HCT116 (cell line): ENCODE measurements at regions not wholly inside any gene's neighbourhood (a gene's known extent, or its start where the extent isn't known, plus 50 kb on each side); places are given as distances from the start of the nearest gene placed in this dataset.

Experiments
- ATAC-seq: fragments of 200-7000 bp; cut with Tn5 transposase; 2 replicates; pipeline ENCODE4 v1.9.1; 2020; ENCODE audit warnings: mild to moderate bottlenecking, moderate library complexity
- BruUV-seq: library from RNA; stranded (reverse); fragments of 400-500 nt; replicated peaks from 2 replicates; lab custom pipeline; 2021; lab: Mats Ljungman, UMichigan
- CTCF ChIA-PET: fragments of 300-600 bp; sonication (Branson Sonifier 250); formaldehyde crosslinking; loops from one replicate; lab custom pipeline; 2021; ENCODE audit warnings: antibody characterized with exemption; lab: Charles Lee
- POLR2A ChIA-PET: fragments of 300-600, 350-600 bp; sonication (Branson Sonifier 250); formaldehyde crosslinking; loops from one replicate; lab custom pipeline; 2021; ENCODE audit warnings: antibody characterized with exemption; lab: Charles Lee
- RAD21 ChIA-PET, 2 experiments: fragments of 300-600 bp; sonication (Branson Sonifier 250); formaldehyde crosslinking; loops; one replicate each; lab custom pipeline; 2023; ENCODE audit warnings: low total read pairs in 2 of 2; ENCODE audit not compliant: uncharacterized antibody in 2 of 2, unreplicated experiment in 2 of 2, low non-redundant PET in 1 of 2; lab: Charles Lee
- DNase-seq: peaks from one replicate; pipeline ENCODE4 v3.0.0-alpha.2; 2010; ENCODE audit warnings: low read depth, low spot score
- H2AFZ ChIP-seq: fragments of 200-600 bp; shearing (Covaris generic), sonication (generic); 2 replicates; pipeline ENCODE4 v1.6.1; 2017; ENCODE audit warnings: low read depth, mixed run types, mixed read lengths, antibody characterized with exemption, low read length; ENCODE audit not compliant: poor library complexity, severe bottlenecking
- H3K27ac ChIP-seq: 2 replicates; pipeline ENCODE4 v1.5.1; 2012; ENCODE audit warnings: low read depth, low read length
- H3K27me3 ChIP-seq: fragments of 200-600 bp; sonication (generic); 2 replicates; pipeline ENCODE4 v1.6.1; 2016; ENCODE audit warnings: mixed run types, low read length, mixed read lengths; ENCODE audit not compliant: insufficient read depth
- H3K36me3 ChIP-seq, 2 experiments: fragments of 200-500 bp in 1 of 2; fragments of 200-600 bp in 1 of 2; sonication (Bioruptor generic) in 1 of 2; sonication (generic) in 1 of 2; 2 replicates each; pipeline versions ENCODE4 v1.5.1 to v1.6.1; 2014 to 2016; ENCODE audit warnings: low read length in 2 of 2, inconsistent platforms in 1 of 2, mixed read lengths in 1 of 2, mixed run types in 1 of 2; ENCODE audit not compliant: insufficient read depth in 2 of 2, control insufficient read depth in 1 of 2
- H3K4me1 ChIP-seq, 2 experiments: fragments of 200-600 bp in 1 of 2; sonication (generic) in 1 of 2; 2 replicates each; pipeline versions ENCODE4 v1.5.1 to v1.6.1; 2012 to 2017; ENCODE audit warnings: low read length in 2 of 2, inconsistent platforms in 1 of 2, mild to moderate bottlenecking in 1 of 2, mixed read lengths in 1 of 2, mixed run types in 1 of 2, moderate library complexity in 1 of 2; ENCODE audit not compliant: insufficient read depth in 2 of 2, control insufficient read depth in 1 of 2
- H3K4me2 ChIP-seq: fragments of 200-600 bp; sonication (generic); 2 replicates; pipeline ENCODE4 v1.6.1; 2017; ENCODE audit warnings: mixed run types, low read length, mixed read lengths
- H3K4me3 ChIP-seq, 2 experiments: fragments of 200-600 bp in 1 of 2; sonication (generic) in 1 of 2; replicated peaks in 1 of 2; 2 replicates each; pipeline ENCODE4 v1.5.1; 2011 to 2016; ENCODE audit warnings: low read length in 2 of 2, control low read depth in 1 of 2, low read depth in 1 of 2, mild to moderate bottlenecking in 1 of 2, mixed read lengths in 1 of 2, mixed run types in 1 of 2
- H3K79me2 ChIP-seq: fragments of 200-600 bp; sonication (generic); 2 replicates; pipeline ENCODE4 v1.6.1; 2017; ENCODE audit warnings: mild to moderate bottlenecking, mixed run types, low read length, moderate library complexity, mixed read lengths; ENCODE audit not compliant: insufficient read depth
- H3K9ac ChIP-seq: fragments of 200-600 bp; sonication (generic); 2 replicates; pipeline ENCODE4 v1.6.1; 2016; ENCODE audit warnings: low read length, mixed read lengths
- H3K9me2 ChIP-seq: fragments of 200-600 bp; sonication (generic), shearing (Covaris generic); 2 replicates; pipeline ENCODE4 v1.6.1; 2017; ENCODE audit warnings: mixed run types, mild to moderate bottlenecking, moderate library complexity; ENCODE audit not compliant: insufficient read depth
- H3K9me3 ChIP-seq, 2 experiments: fragments of 200-500 bp in 1 of 2; fragments of 200-600 bp in 1 of 2; sonication (Bioruptor generic) in 1 of 2; sonication (generic) in 1 of 2; 2 replicates each; pipeline ENCODE4 v1.6.1; 2014 to 2017; ENCODE audit warnings: low read length in 2 of 2, mixed read lengths in 2 of 2, inconsistent platforms in 1 of 2, low read depth in 1 of 2, mild to moderate bottlenecking in 1 of 2, mixed run types in 1 of 2, moderate library complexity in 1 of 2; ENCODE audit not compliant: control insufficient read depth in 1 of 2, insufficient read depth in 1 of 2
- H4K20me1 ChIP-seq: fragments of 200-600 bp; sonication (generic), shearing (Covaris generic); 2 replicates; pipeline ENCODE4 v1.6.1; 2017; ENCODE audit warnings: mixed run types, mild to moderate bottlenecking, moderate library complexity; ENCODE audit not compliant: insufficient read depth
- ATF3 ChIP-seq: IDR thresholded peaks from 2 replicates; pipeline ENCODE4 v1.6.1; 2012
- CBX3 ChIP-seq: IDR thresholded peaks from 2 replicates; pipeline ENCODE4 v1.6.1; 2012; ENCODE audit warnings: low read depth
- CEBPB ChIP-seq: IDR thresholded peaks from 2 replicates; pipeline ENCODE4 v1.6.1; 2012; ENCODE audit warnings: low read depth
- ELF1 ChIP-seq: IDR thresholded peaks from 2 replicates; pipeline ENCODE4 v1.6.1; 2012; ENCODE audit warnings: low read depth, borderline replicate concordance
- EZH2 ChIP-seq: fragments of 200-600 bp; sonication (generic); IDR thresholded peaks from 2 replicates; pipeline ENCODE4 v1.6.1; 2017; ENCODE audit warnings: antibody characterized with exemption, mixed run types
- EZH2phosphoT487 ChIP-seq: fragments of 200-600 bp; IDR thresholded peaks from 2 replicates; pipeline ENCODE4 v1.6.1; 2018; ENCODE audit warnings: antibody characterized with exemption, borderline replicate concordance
- FOSL1 ChIP-seq: IDR thresholded peaks from 2 replicates; pipeline ENCODE4 v1.6.1; 2012; ENCODE audit warnings: low read depth
- JUND ChIP-seq: IDR thresholded peaks from 2 replicates; pipeline ENCODE4 v1.6.1; 2012
- POLR2A ChIP-seq: IDR thresholded peaks from 2 replicates; pipeline ENCODE4 v1.7.0; 2011; ENCODE audit warnings: borderline replicate concordance; ENCODE audit not compliant: insufficient read depth, insufficient read length; ENCODE audit errors: extremely low read depth
- RAD21 ChIP-seq: IDR thresholded peaks from 2 replicates; pipeline ENCODE4 v1.6.1; 2012; ENCODE audit warnings: low read depth, mild to moderate bottlenecking
- SP1 ChIP-seq: IDR thresholded peaks from 2 replicates; pipeline ENCODE4 v1.6.1; 2012; ENCODE audit warnings: low read depth
- TCF7L2 ChIP-seq: IDR thresholded peaks from 2 replicates; pipeline ENCODE4 v1.7.0; 2011; ENCODE audit warnings: borderline replicate concordance, inconsistent platforms; ENCODE audit not compliant: insufficient read depth, insufficient read length; ENCODE audit errors: extremely low read depth
- YY1 ChIP-seq: IDR thresholded peaks from 2 replicates; pipeline ENCODE4 v1.6.1; 2011; ENCODE audit warnings: low read length, low read depth, moderate library complexity, mild to moderate bottlenecking; ENCODE audit not compliant: insufficient replicate concordance; ENCODE audit errors: extremely low read depth
- ZFX ChIP-seq: fragments of 450-650 bp; IDR thresholded peaks from 2 replicates; pipeline ENCODE4 v1.6.1; 2017
- ZNF274 ChIP-seq: fragments of 200-500 bp; sonication (Bioruptor generic); IDR thresholded peaks from 2 replicates; pipeline ENCODE4 v1.6.1; 2014; ENCODE audit warnings: mild to moderate bottlenecking, low read depth, low read length, inconsistent platforms
- intact Hi-C: fragments of 100-400 bp; cut with micrococcal nuclease; formaldehyde crosslinking; loops from 2 replicates; pipeline ENCODE4 v1.10.0; 2022
- TF ChIP-seq, protein P1 (sequence below): IDR thresholded peaks from 2 replicates; pipeline ENCODE4 v1.6.1; 2012; ENCODE audit warnings: low read depth
- TF ChIP-seq, protein P2 (sequence below), 3 experiments: fragments of 200-600 bp in 1 of 3; sonication (generic) in 1 of 3; IDR thresholded peaks in 2 of 3; conservative IDR thresholded peaks in 1 of 3; 2 replicates each; pipeline ENCODE4 v1.5.1; 2012 to 2017; ENCODE audit warnings: low read depth in 2 of 3, low read length in 2 of 3, antibody characterized with exemption in 1 of 3, borderline replicate concordance in 1 of 3, control low read depth in 1 of 3, mild to moderate bottlenecking in 1 of 3, mixed read lengths in 1 of 3, mixed run types in 1 of 3, moderate library complexity in 1 of 3; ENCODE audit not compliant: insufficient read depth in 1 of 3
- TF ChIP-seq, protein P3 (sequence below): IDR thresholded peaks from 2 replicates; pipeline ENCODE4 v1.6.1; 2011; ENCODE audit warnings: mild to moderate bottlenecking, low read length, moderate library complexity; ENCODE audit not compliant: insufficient replicate concordance; ENCODE audit errors: extremely low read depth

DNA sequence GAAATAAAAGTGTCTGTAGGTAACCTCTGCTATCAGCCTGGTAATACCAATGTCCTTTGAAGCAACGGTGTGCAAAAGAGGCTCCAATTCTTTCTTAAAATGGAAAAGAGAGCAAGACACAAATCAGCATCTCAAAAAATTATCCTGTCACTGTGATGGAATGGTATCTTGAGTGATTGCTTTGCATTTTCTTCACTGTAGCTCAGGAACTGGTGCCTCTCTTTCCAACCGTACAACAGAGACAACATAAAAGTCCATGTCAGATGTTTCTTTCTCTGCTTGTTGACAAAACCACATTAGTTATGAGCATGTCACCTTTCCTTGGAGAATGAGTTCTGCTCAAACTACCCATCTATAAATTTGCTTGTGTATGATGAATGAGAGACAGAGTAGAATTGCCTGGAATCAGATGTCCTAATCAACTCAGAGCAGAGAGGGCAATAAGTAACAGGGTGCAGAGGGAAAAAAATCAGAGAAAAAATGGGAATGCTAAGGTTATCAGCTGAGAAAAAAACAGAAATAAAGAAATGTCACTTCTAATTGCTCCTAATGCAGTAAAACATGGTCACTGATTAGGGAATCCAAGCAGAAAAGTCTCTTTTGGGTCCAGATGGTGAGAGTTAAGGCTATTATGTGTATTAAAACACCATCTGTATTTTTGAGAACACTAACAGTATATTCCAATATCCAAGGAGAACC lies 465.0 kb upstream of the ATP2B1 start:
- no peak for DNase-seq
- peaks cover 0 to 8% of the 10 kb centered on the region in 2 experiments; a peak in 2 of 4 replicates for H3K4me1 ChIP-seq
- H3K4me2 ChIP-seq: no peak overlapping the region; the same call in 1 of the 2 replicates
- H3K36me3 ChIP-seq: no peaks in the 10 kb centered on the region
- H3K27ac ChIP-seq: no peak overlapping the region
- no peak for ATAC-seq
- no peaks in the 10 kb centered on the region for H4K20me1 ChIP-seq
- ChIA-PET POLR2A (interaction anchor here (1.1 kb wide), 1 partner anchor 8 kb away, joined by 3 read pairs; no protein-coding TSS in a partner anchor), RAD21 (no interaction called here), CTCF (no interaction called here)
- no peaks in the 10 kb centered on the region for H3K9me2 ChIP-seq
- no peak overlapping the region for H3K4me3 ChIP-seq
- intact Hi-C loops: loop anchor here (10.0 kb wide), 1 partner anchor 629 kb away; no protein-coding TSS in a partner anchor
- no TSS peak for BruUV-seq
- H3K27me3 ChIP-seq: no peaks in the 10 kb centered on the region
- H3K79me2 ChIP-seq: no peaks in the 10 kb centered on the region
- no peak for TF ChIP-seq EZH2phosphoT487
- no peak for TF ChIP-seq FOSL1
- TF ChIP-seq POLR2A: no peak
- no peak for TF ChIP-seq EZH2
- TF ChIP-seq ATF3: no peak
- TF ChIP-seq, protein P1, sequence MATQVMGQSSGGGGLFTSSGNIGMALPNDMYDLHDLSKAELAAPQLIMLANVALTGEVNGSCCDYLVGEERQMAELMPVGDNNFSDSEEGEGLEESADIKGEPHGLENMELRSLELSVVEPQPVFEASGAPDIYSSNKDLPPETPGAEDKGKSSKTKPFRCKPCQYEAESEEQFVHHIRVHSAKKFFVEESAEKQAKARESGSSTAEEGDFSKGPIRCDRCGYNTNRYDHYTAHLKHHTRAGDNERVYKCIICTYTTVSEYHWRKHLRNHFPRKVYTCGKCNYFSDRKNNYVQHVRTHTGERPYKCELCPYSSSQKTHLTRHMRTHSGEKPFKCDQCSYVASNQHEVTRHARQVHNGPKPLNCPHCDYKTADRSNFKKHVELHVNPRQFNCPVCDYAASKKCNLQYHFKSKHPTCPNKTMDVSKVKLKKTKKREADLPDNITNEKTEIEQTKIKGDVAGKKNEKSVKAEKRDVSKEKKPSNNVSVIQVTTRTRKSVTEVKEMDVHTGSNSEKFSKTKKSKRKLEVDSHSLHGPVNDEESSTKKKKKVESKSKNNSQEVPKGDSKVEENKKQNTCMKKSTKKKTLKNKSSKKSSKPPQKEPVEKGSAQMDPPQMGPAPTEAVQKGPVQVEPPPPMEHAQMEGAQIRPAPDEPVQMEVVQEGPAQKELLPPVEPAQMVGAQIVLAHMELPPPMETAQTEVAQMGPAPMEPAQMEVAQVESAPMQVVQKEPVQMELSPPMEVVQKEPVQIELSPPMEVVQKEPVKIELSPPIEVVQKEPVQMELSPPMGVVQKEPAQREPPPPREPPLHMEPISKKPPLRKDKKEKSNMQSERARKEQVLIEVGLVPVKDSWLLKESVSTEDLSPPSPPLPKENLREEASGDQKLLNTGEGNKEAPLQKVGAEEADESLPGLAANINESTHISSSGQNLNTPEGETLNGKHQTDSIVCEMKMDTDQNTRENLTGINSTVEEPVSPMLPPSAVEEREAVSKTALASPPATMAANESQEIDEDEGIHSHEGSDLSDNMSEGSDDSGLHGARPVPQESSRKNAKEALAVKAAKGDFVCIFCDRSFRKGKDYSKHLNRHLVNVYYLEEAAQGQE: no peak
- no peak for TF ChIP-seq JUND
- no peak for TF ChIP-seq ZNF274
- TF ChIP-seq TCF7L2: no peak
- no peak for TF ChIP-seq CBX3
- no peak for TF ChIP-seq ELF1
- TF ChIP-seq, protein P2, sequence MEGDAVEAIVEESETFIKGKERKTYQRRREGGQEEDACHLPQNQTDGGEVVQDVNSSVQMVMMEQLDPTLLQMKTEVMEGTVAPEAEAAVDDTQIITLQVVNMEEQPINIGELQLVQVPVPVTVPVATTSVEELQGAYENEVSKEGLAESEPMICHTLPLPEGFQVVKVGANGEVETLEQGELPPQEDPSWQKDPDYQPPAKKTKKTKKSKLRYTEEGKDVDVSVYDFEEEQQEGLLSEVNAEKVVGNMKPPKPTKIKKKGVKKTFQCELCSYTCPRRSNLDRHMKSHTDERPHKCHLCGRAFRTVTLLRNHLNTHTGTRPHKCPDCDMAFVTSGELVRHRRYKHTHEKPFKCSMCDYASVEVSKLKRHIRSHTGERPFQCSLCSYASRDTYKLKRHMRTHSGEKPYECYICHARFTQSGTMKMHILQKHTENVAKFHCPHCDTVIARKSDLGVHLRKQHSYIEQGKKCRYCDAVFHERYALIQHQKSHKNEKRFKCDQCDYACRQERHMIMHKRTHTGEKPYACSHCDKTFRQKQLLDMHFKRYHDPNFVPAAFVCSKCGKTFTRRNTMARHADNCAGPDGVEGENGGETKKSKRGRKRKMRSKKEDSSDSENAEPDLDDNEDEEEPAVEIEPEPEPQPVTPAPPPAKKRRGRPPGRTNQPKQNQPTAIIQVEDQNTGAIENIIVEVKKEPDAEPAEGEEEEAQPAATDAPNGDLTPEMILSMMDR (IDR thresholded peaks at IDR 0.05 in 2 of 3, conservative IDR thresholded peaks at IDR 0.05 in 1 of 3; ENCODE audit: borderline replicate concordance in 1 of 3, insufficient read depth in 1 of 3, low read depth in 2 of 3, low read length in 2 of 3): no peak
- TF ChIP-seq, protein P3, sequence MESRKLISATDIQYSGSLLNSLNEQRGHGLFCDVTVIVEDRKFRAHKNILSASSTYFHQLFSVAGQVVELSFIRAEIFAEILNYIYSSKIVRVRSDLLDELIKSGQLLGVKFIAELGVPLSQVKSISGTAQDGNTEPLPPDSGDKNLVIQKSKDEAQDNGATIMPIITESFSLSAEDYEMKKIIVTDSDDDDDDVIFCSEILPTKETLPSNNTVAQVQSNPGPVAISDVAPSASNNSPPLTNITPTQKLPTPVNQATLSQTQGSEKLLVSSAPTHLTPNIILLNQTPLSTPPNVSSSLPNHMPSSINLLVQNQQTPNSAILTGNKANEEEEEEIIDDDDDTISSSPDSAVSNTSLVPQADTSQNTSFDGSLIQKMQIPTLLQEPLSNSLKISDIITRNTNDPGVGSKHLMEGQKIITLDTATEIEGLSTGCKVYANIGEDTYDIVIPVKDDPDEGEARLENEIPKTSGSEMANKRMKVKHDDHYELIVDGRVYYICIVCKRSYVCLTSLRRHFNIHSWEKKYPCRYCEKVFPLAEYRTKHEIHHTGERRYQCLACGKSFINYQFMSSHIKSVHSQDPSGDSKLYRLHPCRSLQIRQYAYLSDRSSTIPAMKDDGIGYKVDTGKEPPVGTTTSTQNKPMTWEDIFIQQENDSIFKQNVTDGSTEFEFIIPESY: no peak
- TF ChIP-seq ZFX: no peak
- TF ChIP-seq SP1: no peak
- TF ChIP-seq RAD21: no peak
- no peak for TF ChIP-seq CEBPB
- no peak for TF ChIP-seq YY1
- no peak overlapping the region for H3K9ac ChIP-seq
- H3K9me3 ChIP-seq: peaks cover 0 to 7% of the 10 kb centered on the region in 2 experiments; a peak in 1 of 4 replicates
- H2AFZ ChIP-seq: no peak overlapping the region
